Left lobe of liver (tissue), 2 donors: ENCODE measurements at regions not wholly inside any gene's neighbourhood (a gene's known extent, or its start where the extent isn't known, plus 50 kb on each side); places are given as distances from the start of the nearest gene placed in this dataset.

ENCODE experiments used
- ATAC-seq: fragments of 200-7000 bp; cut with Tn5 transposase; one replicate; pipeline ENCODE4 v1.9.1; 2020; ENCODE audit warnings: mild to moderate bottlenecking, moderate library complexity
- DNase-seq: peaks from one replicate; pipeline ENCODE4 v3.0.0-alpha.2; 2020; ENCODE audit warnings: low spot score
- donor health status: DM: no; HTN: no; CAD: no; lungs with moderate emphysema.
- donor health status: DM: no; HTN: yes; CAD: no.

- no peak for DNase-seq
- no peak for ATAC-seq
Observed at GRCh38 chrX:78213331-78213730, 73.9 kb upstream of the TAF9B start.

- ATAC-seq (peak; percentile 43), DNase-seq (no peak)
Observed at GRCh38 chrX:78199851-78200250, 60.4 kb upstream of the TAF9B start.
